CD14-positive monocyte (primary cell): ENCODE measurements at regions not wholly inside any gene's neighbourhood (a gene's known extent, or its start where the extent isn't known, plus 50 kb on each side); places are given as distances from the start of the nearest gene placed in this dataset.

Source experiments
- DNase-seq, 3 donors: peaks; one replicate each; pipeline ENCODE4 v3.0.0-alpha.2; 2011 to 2022
- H2AFZ ChIP-seq: 2 replicates; pipeline ENCODE4 v1.6.0; 2012; ENCODE audit warnings: mild to moderate bottlenecking, low read depth, low read length, inconsistent platforms; ENCODE audit not compliant: insufficient read depth, poor library complexity, severe bottlenecking
- H3K27ac ChIP-seq, 2 donors: 1 replicate in 1 of 2; 2 replicates in 1 of 2; pipeline ENCODE4 v1.5.1; 2012 to 2013; ENCODE audit warnings: low read length in 2 of 2, control low read depth in 1 of 2, inconsistent platforms in 1 of 2, low read depth in 1 of 2, mild to moderate bottlenecking in 1 of 2
- H3K27me3 ChIP-seq, 2 donors: one replicate each; pipeline versions ENCODE4 v1.6.0 to v1.6.1; 2011 to 2013; ENCODE audit warnings: low read length in 2 of 2; ENCODE audit not compliant: control insufficient read depth in 2 of 2, insufficient read depth in 2 of 2
- H3K36me3 ChIP-seq, 2 donors: replicated peaks in 1 of 2; 1 replicate in 1 of 2; 2 replicates in 1 of 2; pipeline versions ENCODE4 v1.5.1 to v1.6.1; 2012 to 2013; ENCODE audit warnings: low read length in 2 of 2, control low read depth in 1 of 2, inconsistent platforms in 1 of 2, mild to moderate bottlenecking in 1 of 2; ENCODE audit not compliant: insufficient read depth in 2 of 2, control insufficient read depth in 1 of 2
- H3K4me1 ChIP-seq, 2 donors: 1 replicate in 1 of 2; 2 replicates in 1 of 2; pipeline versions ENCODE4 v1.5.1 to v1.6.1; 2012 to 2013; ENCODE audit warnings: low read length in 2 of 2, control low read depth in 1 of 2, inconsistent platforms in 1 of 2, mild to moderate bottlenecking in 1 of 2, moderate library complexity in 1 of 2; ENCODE audit not compliant: insufficient read depth in 2 of 2, control insufficient read depth in 1 of 2
- H3K4me2 ChIP-seq: replicated peaks from 2 replicates; pipeline ENCODE3; 2012; ENCODE audit warnings: low read length, moderate library complexity, mild to moderate bottlenecking; ENCODE audit not compliant: poor library complexity, severe bottlenecking; ENCODE audit errors: extremely low read depth
- H3K4me3 ChIP-seq, 3 experiments: fragments of 200-600 bp in 1 of 3; sonication (generic) in 1 of 3; replicated peaks in 1 of 3; 1 replicate in 2 of 3; 2 replicates in 1 of 3; pipeline ENCODE4 v1.5.1; 2011 to 2013; ENCODE audit warnings: low read length in 3 of 3, mild to moderate bottlenecking in 3 of 3, control low read depth in 2 of 3, low read depth in 2 of 3, inconsistent platforms in 1 of 3, moderate library complexity in 1 of 3
- H3K79me2 ChIP-seq: 2 replicates; pipeline ENCODE4 v1.6.0; 2012; ENCODE audit warnings: mild to moderate bottlenecking, control low read depth, inconsistent platforms, low read length, moderate library complexity; ENCODE audit not compliant: insufficient read depth
- H3K9ac ChIP-seq: 2 replicates; pipeline ENCODE4 v1.6.0; 2017; ENCODE audit warnings: low read length, mild to moderate bottlenecking; ENCODE audit not compliant: insufficient read depth, poor library complexity, severe bottlenecking
- H3K9me3 ChIP-seq, 2 donors: replicated peaks in 1 of 2; 1 replicate in 1 of 2; 2 replicates in 1 of 2; pipeline versions ENCODE4 v1.5.1 to v1.6.1; 2012 to 2013; ENCODE audit warnings: low read length in 2 of 2, control low read depth in 1 of 2; ENCODE audit not compliant: control insufficient read depth in 1 of 2, insufficient read depth in 1 of 2
- H4K20me1 ChIP-seq: 2 replicates; pipeline ENCODE4 v1.6.0; 2012; ENCODE audit warnings: mild to moderate bottlenecking, low read length, control low read depth, moderate library complexity; ENCODE audit not compliant: insufficient read depth
- H3K27ac Mint-ChIP-seq, 7 donors: one replicate each; pipeline ENCODE4 v1.8.0; 2020; ENCODE audit warnings: mild to moderate bottlenecking in 7 of 7, mixed read lengths in 7 of 7, moderate library complexity in 6 of 7, inconsistent platforms in 2 of 7
- H3K27me3 Mint-ChIP-seq, 3 donors: one replicate each; pipeline ENCODE4 v1.8.0; 2021 to 2022; ENCODE audit warnings: low read depth in 3 of 3, mild to moderate bottlenecking in 3 of 3, mixed read lengths in 3 of 3, moderate library complexity in 3 of 3, inconsistent platforms in 1 of 3
- H3K36me3 Mint-ChIP-seq, 2 donors: one replicate each; pipeline ENCODE4 v1.8.0; 2020; ENCODE audit warnings: mixed read lengths in 2 of 2, inconsistent platforms in 1 of 2, mild to moderate bottlenecking in 1 of 2
- H3K4me1 Mint-ChIP-seq: one replicate; pipeline ENCODE4 v1.8.0; 2020; ENCODE audit warnings: mild to moderate bottlenecking, mixed read lengths
- H3K4me3 Mint-ChIP-seq, 2 donors: one replicate each; pipeline ENCODE4 v1.8.0; 2020; ENCODE audit warnings: mild to moderate bottlenecking in 2 of 2, mixed read lengths in 2 of 2, moderate library complexity in 1 of 2
- H3K9me3 Mint-ChIP-seq, 7 donors: one replicate each; pipeline ENCODE4 v1.8.0; 2020 to 2022; ENCODE audit warnings: mixed read lengths in 7 of 7, mild to moderate bottlenecking in 6 of 7, moderate library complexity in 6 of 7, inconsistent platforms in 2 of 7
- CTCF ChIP-seq: fragments of 200-600 bp; IDR thresholded peaks from one replicate; pipeline ENCODE4 v1.8.0; 2022; ENCODE audit warnings: antibody characterized with exemption, mild to moderate bottlenecking
- WGBS: methylation state at CpG from one replicate; pipeline ENCODE4 v1.1.5; 2013; ENCODE audit warnings: missing lambda C conversion rate; ENCODE audit not compliant: insufficient coverage; 5-methylcytosine and 5-hydroxymethylcytosine counted together
- intact Hi-C, 2 donors: fragments of 100-400 bp; cut with micrococcal nuclease; formaldehyde crosslinking; loops; one replicate each; pipeline versions ENCODE4 v1.15.0 to v1.15.1; 2023

GRCh38 chr9:26081847-26082246 is 403.6 kb upstream of the TUSC1 start:
- H3K4me1 Mint-ChIP-seq = no peaks in the 10 kb centered on the region
- no peak overlapping the region for H3K27ac Mint-ChIP-seq
- H3K9me3 Mint-ChIP-seq = peaks cover 2 to 18% (median 11%) of the 10 kb centered on the region in 7 donors
- H3K36me3 ChIP-seq = no peaks in the 10 kb centered on the region
- no peak overlapping the region for H3K4me3 ChIP-seq
- H3K9me3 ChIP-seq = peaks cover 22 to 23% of the 10 kb centered on the region in 2 donors
- no CpG with 5 or more reads among the region's 5 CpGs for WGBS
- H3K27me3 ChIP-seq = no peaks in the 10 kb centered on the region
- intact Hi-C loops = no loop called here
- H2AFZ ChIP-seq = no peak overlapping the region
- no peaks in the 10 kb centered on the region for H3K4me1 ChIP-seq
- no peak overlapping the region for H3K4me3 Mint-ChIP-seq
- no peak overlapping the region for H3K27ac ChIP-seq
- no peaks in the 10 kb centered on the region for H3K79me2 ChIP-seq
- H3K9ac ChIP-seq = no peak overlapping the region
- H3K36me3 Mint-ChIP-seq = no peaks in the 10 kb centered on the region
- no peak for DNase-seq
- TF ChIP-seq CTCF = no peak
- no peaks in the 10 kb centered on the region for H4K20me1 ChIP-seq
- H3K4me2 ChIP-seq = no peak overlapping the region
- peaks cover 0 to 2% (median 2%) of the 10 kb centered on the region in 3 donors for H3K27me3 Mint-ChIP-seq

- Histone ChIP-seq H4K20me1 (no peaks in the 10 kb centered on the region), H3K36me3 (no peaks in the 10 kb centered on the region), H3K4me1 (no peaks in the 10 kb centered on the region), H3K9ac (no peak overlapping the region), H3K27ac (no peak overlapping the region), H3K9me3 (peaks cover 22 to 26% of the 10 kb centered on the region in 2 donors), H3K4me3 (no peak overlapping the region), H3K79me2 (no peaks in the 10 kb centered on the region), H3K27me3 (no peaks in the 10 kb centered on the region), H3K4me2 (no peak overlapping the region), H2AFZ (no peak overlapping the region)
- Mint-ChIP-seq H3K4me3 (no peak overlapping the region), H3K27ac (no peak overlapping the region), H3K27me3 (peaks cover 0 to 3% (median 0%) of the 10 kb centered on the region in 3 donors), H3K4me1 (no peaks in the 10 kb centered on the region), H3K36me3 (no peaks in the 10 kb centered on the region), H3K9me3 (peaks cover 2 to 22% (median 14%) of the 10 kb centered on the region in 7 donors)
- WGBS = no CpG with 5 or more reads among the region's 4 CpGs
- no peak for TF ChIP-seq CTCF
- DNase-seq = no peak
- intact Hi-C loops = no loop called here
Measured at GRCh38 chr9:26078706-26079105, 400.5 kb upstream of the TUSC1 start.
